Natural killer cell (primary cell): ENCODE measurements at regions not wholly inside any gene's neighbourhood (a gene's known extent, or its start where the extent isn't known, plus 50 kb on each side); places are given as distances from the start of the nearest gene placed in this dataset.

Source experiments
- ATAC-seq, 3 donors: fragments of 150-1000 bp in 2 of 3; fragments of 200-7000 bp in 1 of 3; cut with Tn5 transposase; 1 replicate in 1 of 3; 2 replicates in 2 of 3; pipeline ENCODE4 v1.10.0; 2021; ENCODE audit warnings: mild to moderate bottlenecking in 2 of 3, moderate library complexity in 2 of 3
- DNase-seq, 2 donors: peaks; one replicate each; pipeline versions ENCODE4 v3.0.0 to v3.0.0-alpha.2; 2013 to 2021; ENCODE audit warnings: mixed read lengths in 1 of 2
- H3K27ac ChIP-seq: one replicate; pipeline ENCODE4 v1.5.1; 2013; ENCODE audit warnings: mild to moderate bottlenecking, low read length
- H3K27me3 ChIP-seq: one replicate; pipeline ENCODE4 v1.6.1; 2013; ENCODE audit warnings: low read length; ENCODE audit not compliant: control insufficient read depth, insufficient read depth
- H3K36me3 ChIP-seq: one replicate; pipeline ENCODE4 v1.6.1; 2013; ENCODE audit warnings: low read length; ENCODE audit not compliant: control insufficient read depth, insufficient read depth
- H3K4me1 ChIP-seq: one replicate; pipeline ENCODE4 v1.6.1; 2013; ENCODE audit warnings: low read length; ENCODE audit not compliant: control insufficient read depth, insufficient read depth
- H3K4me3 ChIP-seq: one replicate; pipeline ENCODE4 v1.5.1; 2013; ENCODE audit warnings: low read length
- H3K9me3 ChIP-seq: one replicate; pipeline ENCODE4 v1.6.1; 2013; ENCODE audit warnings: low read length; ENCODE audit not compliant: control insufficient read depth, insufficient read depth
- H3K27ac Mint-ChIP-seq, 2 donors: one replicate each; pipeline ENCODE4 v1.8.0; 2022; ENCODE audit warnings: mild to moderate bottlenecking in 2 of 2, mixed read lengths in 2 of 2, moderate library complexity in 1 of 2
- H3K27me3 Mint-ChIP-seq, 2 donors: one replicate each; pipeline ENCODE4 v1.8.0; 2022; ENCODE audit warnings: low read depth in 2 of 2, mixed read lengths in 2 of 2
- H3K36me3 Mint-ChIP-seq: one replicate; pipeline ENCODE4 v1.8.0; 2022; ENCODE audit warnings: mixed read lengths
- H3K4me1 Mint-ChIP-seq, 2 donors: one replicate each; pipeline ENCODE4 v1.8.0; 2022; ENCODE audit warnings: mixed read lengths in 2 of 2
- H3K4me3 Mint-ChIP-seq: one replicate; pipeline ENCODE4 v1.8.0; 2022; ENCODE audit warnings: mild to moderate bottlenecking, moderate library complexity, mixed read lengths
- H3K9me3 Mint-ChIP-seq, 2 donors: one replicate each; pipeline ENCODE4 v1.8.0; 2022; ENCODE audit warnings: mixed read lengths in 2 of 2
- CTCF ChIP-seq: fragments of 200-600 bp; IDR thresholded peaks from one replicate; pipeline ENCODE4 v1.8.0; 2022; ENCODE audit warnings: antibody characterized with exemption
- WGBS: methylation state at CpG from one replicate; pipeline ENCODE4 v1.1.7; 2013; ENCODE audit warnings: missing lambda C conversion rate; ENCODE audit not compliant: insufficient coverage; 5-methylcytosine and 5-hydroxymethylcytosine counted together
- intact Hi-C: fragments of 100-400 bp; cut with micrococcal nuclease; formaldehyde crosslinking; loops from one replicate; pipeline ENCODE4 v1.14.2; 2022

DNA sequence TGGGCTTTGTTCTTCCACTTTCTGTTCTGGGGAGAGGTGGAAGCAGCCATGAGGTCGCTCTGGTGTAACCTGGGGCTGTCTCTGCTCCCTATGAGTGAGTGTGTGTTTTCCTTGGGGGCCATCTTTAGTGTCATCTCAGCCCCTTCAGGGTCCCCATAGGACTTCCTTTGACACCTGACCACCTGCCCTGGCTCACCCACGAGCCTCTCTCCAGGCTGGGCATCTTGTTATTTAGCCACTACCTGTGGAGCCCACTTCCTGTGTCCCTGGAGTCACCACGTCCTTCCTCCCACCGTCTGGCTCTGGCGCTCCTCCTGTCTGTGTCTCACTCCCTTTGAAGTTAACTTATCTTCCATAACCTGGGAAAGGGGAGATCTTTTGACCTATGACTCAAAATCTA, 176.0 kb downstream of the UXS1 start:
- Histone ChIP-seq H3K4me1 (no peaks in the 10 kb centered on the region), H3K9me3 (no peaks in the 10 kb centered on the region), H3K4me3 (no peak overlapping the region), H3K27ac (no peak overlapping the region), H3K27me3 (no peaks in the 10 kb centered on the region), H3K36me3 (no peaks in the 10 kb centered on the region)
- TF ChIP-seq CTCF, result no peak
- Mint-ChIP-seq H3K36me3 (no peaks in the 10 kb centered on the region), H3K27me3 (no peaks in the 10 kb centered on the region), H3K27ac (no peak overlapping the region), H3K4me3 (no peak overlapping the region), H3K4me1 (peaks cover 0 to 7% of the 10 kb centered on the region in 2 donors), H3K9me3 (no peaks in the 10 kb centered on the region)
- no peak for ATAC-seq
- WGBS, result 26% methylated on average over 5 of the region's 5 CpGs
- no peak for DNase-seq
- intact Hi-C loops, result no loop called here

- Histone ChIP-seq H3K4me1 (no peaks in the 10 kb centered on the region), H3K27ac (no peak overlapping the region), H3K27me3 (no peaks in the 10 kb centered on the region), H3K9me3 (peaks cover 3% of the 10 kb centered on the region), H3K36me3 (no peaks in the 10 kb centered on the region), H3K4me3 (no peak overlapping the region)
- Mint-ChIP-seq H3K4me3 (no peak overlapping the region), H3K36me3 (no peaks in the 10 kb centered on the region), H3K27ac (no peak overlapping the region), H3K9me3 (no peaks in the 10 kb centered on the region), H3K4me1 (no peaks in the 10 kb centered on the region), H3K27me3 (no peaks in the 10 kb centered on the region)
- DNase-seq (no peak), ATAC-seq (no peak)
- 94% methylated on average over 2 of the region's 3 CpGs for WGBS
- TF ChIP-seq CTCF, result no peak
- intact Hi-C loops, result no loop called here
Measured at GRCh38 chr2:106012591-106013347, 181.3 kb downstream of the UXS1 start.

DNA sequence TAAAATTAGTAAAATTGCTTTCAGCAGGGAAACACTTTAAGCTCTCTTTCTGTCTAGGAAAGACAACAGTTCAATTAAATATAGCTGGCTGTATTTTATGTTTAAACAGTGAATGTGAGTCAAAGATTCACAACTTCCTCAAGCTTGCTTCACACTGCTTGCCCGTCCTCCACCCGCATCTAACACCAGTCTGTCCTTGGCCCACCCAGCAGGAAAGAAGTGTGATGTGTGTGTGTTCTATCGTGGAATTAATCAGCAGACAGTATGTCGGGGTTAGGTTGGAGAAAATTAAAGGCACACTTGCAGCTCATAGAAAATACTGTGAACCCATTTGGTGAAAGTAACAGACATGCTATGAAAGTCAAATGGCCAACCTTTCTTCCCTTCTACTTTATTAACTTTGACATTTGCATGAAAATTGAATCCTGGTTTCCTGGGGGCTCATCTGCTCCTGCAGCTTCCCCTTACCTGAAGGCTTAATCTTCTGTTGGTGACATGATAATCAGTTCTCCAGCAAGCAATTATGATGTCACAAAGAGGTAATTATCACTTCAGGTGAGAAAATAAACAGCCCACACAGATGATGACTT, 182.0 kb downstream of the UXS1 start:
- Histone ChIP-seq H3K36me3 (no peaks in the 10 kb centered on the region), H3K27me3 (no peaks in the 10 kb centered on the region), H3K9me3 (peaks cover 8% of the 10 kb centered on the region), H3K4me1 (no peaks in the 10 kb centered on the region), H3K4me3 (no peak overlapping the region), H3K27ac (no peak overlapping the region)
- TF ChIP-seq CTCF, result no peak
- Mint-ChIP-seq H3K4me1 (no peaks in the 10 kb centered on the region), H3K36me3 (peaks cover 2% of the 10 kb centered on the region), H3K9me3 (peaks cover 0 to under 1% of the 10 kb centered on the region in 2 donors), H3K27me3 (no peaks in the 10 kb centered on the region), H3K27ac (no peak overlapping the region), H3K4me3 (no peak overlapping the region)
- DNase-seq (no peak), ATAC-seq (peak in 1 of 3 donors; percentile 46)
- intact Hi-C loops, result no loop called here
- 74% methylated on average over 2 of the region's 4 CpGs for WGBS

GRCh38 chr2:106011380-106011779, 182.7 kb downstream of the UXS1 start:
- 97% methylated on average over 2 of the region's 2 CpGs for WGBS
- Histone ChIP-seq H3K9me3 (peaks cover 12% of the 10 kb centered on the region), H3K36me3 (no peaks in the 10 kb centered on the region), H3K4me1 (no peaks in the 10 kb centered on the region), H3K27ac (no peak overlapping the region), H3K27me3 (no peaks in the 10 kb centered on the region), H3K4me3 (no peak overlapping the region)
- H3K27me3 Mint-ChIP-seq, result no peaks in the 10 kb centered on the region
- no peak for TF ChIP-seq CTCF
- no peak overlapping the region for H3K27ac Mint-ChIP-seq
- peaks cover 7% of the 10 kb centered on the region for H3K36me3 Mint-ChIP-seq
- intact Hi-C loops, result no loop called here
- H3K9me3 Mint-ChIP-seq, result peaks cover 0 to 6% of the 10 kb centered on the region in 2 donors
- H3K4me3 Mint-ChIP-seq, result no peak overlapping the region
- no peak for ATAC-seq
- H3K4me1 Mint-ChIP-seq, result no peaks in the 10 kb centered on the region
- no peak for DNase-seq
